Posterior vena cava (tissue), 2 donors: ENCODE measurements at regions not wholly inside any gene's neighbourhood (a gene's known extent, or its start where the extent isn't known, plus 50 kb on each side); places are given as distances from the start of the nearest gene placed in this dataset.
"Not testable (repeated sequence)": the region's sequence is repeated elsewhere in the genome, so short reads cannot be mapped to it uniquely, and the experiment has no call there.

Source experiments
- DNase-seq: peaks from one replicate; pipeline ENCODE4 v3.0.0-alpha.2; 2020; ENCODE audit warnings: low spot score
- intact Hi-C, 2 donors: fragments of 100-400 bp; cut with DNase I; formaldehyde crosslinking; loops; one replicate each; pipeline versions ENCODE4 v1.14.1 to v1.14.2; 2022 to 2023
- donor health status: DM: yes; HTN: yes; CAD: no.
- donor health status: DM: yes; HTN: yes; CAD: no.

DNA sequence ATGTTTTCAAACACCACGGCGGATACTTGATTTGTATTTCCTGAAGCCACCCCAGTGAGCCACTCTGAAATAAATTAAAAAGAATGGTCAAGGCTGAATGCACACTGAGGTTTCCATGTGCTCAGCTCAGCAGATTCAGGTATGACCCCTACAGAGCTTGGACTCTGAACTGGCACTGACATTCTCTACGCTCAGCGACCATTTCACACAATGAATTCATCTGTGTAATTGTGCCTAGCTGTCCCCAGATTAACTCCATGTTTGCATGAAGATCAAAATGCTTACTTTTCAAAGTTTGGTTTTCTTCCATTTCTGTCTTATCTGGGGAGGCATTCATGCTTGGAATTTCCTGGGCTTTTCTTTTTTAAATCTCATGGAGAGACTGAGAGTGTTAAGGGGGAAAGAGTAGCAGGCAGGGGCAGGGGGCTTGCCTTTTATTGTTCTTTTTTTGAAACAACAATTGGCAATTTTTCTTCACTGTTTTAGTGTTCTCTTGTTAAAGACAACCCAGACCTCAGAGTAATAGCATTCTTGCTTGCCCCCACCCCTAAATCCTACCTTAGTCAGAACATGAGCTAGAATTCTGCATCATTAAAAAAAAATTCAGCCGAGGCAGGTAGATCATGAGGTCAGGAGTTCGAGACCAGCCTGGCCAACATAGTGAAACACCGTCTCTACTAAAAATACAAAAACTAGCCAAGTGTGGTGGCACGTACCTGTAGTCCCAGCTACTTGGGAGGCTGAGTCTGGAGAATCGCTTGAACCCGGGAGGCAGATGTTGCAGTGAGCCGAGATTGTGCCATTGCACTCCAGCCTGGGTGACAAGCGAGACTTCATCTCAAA lies 85.5 kb upstream of the HNF1B start:
- intact Hi-C loops = no loop called here
- no peak for DNase-seq

DNA sequence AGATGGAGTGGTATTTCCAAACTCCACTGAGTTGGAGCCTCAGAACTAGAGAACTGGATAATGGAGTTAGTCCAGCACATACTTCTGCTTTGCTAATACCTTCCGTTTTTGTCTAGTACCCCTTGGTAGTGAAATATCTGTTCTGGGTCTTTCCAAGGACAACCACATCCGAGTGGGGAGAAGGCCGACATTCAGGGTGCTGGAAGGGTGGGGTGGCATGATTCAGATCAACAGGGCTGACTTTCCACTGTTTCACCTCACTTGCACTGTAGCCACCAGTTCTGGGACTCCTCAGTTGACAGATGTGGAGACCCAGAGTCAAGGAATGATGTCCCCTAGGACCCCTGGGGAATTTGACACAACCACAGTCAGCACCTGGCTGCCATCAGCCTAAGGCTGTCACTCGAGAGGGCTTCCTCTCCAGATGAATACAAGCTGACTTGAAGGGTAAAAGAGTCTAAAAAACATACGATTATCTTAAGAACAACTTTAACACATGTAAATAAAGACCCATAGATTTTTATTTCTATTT lies 84.8 kb upstream of the HNF1B start:
- DNase-seq = no peak
- intact Hi-C loops = no loop called here

- intact Hi-C loops = no loop called here
- no peak for DNase-seq
Observed at GRCh38 chr17:37828651-37829124, 83.8 kb upstream of the HNF1B start.

DNA sequence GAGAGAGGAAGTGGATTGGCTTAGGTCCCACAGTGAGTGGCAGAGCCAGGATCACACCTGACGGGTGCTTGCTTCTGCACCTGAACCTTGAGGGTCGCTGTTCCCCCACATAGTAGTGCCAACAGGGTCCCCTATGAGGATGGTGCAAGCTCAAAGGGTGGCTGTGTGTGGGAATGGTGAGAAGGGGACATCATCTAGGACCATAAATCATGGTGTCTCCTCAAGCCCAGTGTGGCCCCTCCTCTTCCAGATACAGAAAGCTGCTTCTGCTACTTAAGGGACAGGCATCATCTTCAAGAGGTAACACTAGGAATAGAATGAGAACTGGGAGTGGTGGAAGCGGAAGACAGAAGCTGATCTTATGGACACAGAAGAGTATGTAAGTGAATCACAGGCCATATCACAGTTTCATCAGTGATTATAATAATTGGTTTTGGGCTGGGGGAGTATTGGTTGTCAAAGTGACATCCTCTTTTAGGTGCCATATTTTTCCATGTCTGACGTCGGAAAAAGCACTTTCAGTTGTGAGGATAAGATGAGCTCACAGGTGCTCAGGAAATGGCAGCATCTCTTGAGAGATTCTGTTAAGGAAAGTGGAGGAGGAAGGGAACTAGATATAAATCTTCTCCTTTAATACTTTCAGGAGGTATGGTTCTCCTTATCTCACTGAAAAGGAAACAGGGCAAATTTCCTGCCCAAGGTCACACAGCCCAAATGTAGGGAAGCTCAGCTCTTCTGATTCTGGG lies 83.2 kb upstream of the HNF1B start:
- no peak for DNase-seq
- intact Hi-C loops = no loop called here

- intact Hi-C loops = no loop called here
- no peak for DNase-seq
Observed at GRCh38 chr17:37826497-37827430, 81.9 kb upstream of the HNF1B start.

DNA sequence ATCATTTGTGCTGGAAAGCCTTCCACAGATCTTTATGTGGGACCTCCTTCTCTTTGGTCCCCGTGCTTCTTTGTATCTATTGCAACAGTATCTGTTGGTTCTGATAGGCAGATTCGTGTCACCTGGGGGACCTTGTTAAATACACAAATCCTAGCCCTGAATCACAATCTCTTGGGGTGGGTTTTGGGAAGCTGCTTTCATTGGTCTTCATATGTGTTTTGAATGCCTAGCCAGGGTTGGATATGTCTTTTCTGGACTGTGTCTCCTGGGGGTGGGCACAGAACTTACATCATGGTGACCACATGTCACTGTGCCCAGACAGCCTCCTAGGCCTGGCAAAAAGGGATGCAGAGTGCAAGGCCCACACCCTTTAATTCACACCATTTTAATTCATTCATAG lies 81.0 kb upstream of the HNF1B start:
- intact Hi-C loops = no loop called here
- no peak for DNase-seq

GRCh38 chr17:37824534-37825485 lies 80.0 kb upstream of the HNF1B start:
- intact Hi-C loops = no loop called here
- DNase-seq = no peak

DNA sequence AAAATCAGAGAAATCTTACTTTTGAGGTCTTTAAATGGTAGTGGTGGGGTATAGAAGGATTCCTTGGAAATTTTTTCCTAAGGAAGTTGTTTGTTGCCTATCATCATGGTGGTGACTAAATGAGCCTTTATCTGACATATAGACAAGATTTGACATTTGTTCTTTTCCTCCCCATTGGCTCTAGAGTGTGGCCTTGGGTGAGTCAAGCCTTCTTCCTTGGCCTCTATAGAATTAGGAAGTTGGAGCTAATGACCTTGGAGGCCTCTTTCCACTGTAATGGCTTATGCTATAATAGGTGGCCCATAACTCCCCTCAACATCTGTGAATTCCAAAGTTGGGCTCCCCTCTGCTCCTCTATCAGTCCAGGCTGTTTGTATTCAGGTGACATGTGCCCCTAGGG lies 79.1 kb upstream of the HNF1B start:
- intact Hi-C loops = no loop called here
- no peak for DNase-seq

DNA sequence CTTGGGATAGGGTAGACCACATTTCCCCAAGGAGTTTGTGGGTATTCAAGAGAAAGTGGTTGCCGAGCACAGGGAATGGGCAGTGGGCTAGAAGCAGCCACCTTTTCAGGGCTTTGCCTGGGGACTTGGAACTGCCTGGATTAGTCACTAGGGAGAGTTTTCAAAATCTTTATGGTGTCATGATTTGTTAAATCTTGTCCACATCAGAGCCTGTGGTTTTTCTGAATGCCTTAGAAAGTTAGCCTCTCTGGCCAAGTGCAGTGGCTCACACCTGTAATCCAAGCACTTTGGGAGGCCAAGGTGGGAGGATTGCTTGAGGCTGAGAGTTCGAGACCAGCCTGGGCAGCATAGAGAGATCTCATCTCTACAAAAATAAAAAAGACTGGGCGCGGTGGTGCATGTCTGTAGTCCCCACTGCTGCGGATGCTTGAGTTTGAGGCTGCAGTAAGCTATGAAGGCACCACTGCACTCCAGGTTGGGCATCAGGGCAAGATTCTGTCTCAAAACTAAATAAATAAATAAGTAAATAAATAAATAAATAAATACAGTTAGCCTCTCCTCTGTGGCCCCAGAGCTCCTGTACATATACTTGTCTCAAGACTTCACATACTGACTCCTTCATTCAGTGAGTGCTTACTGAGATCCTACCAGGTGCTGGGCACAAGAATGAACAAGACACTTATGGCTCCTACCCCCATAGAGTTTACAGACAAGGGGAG lies 76.3 kb upstream of the HNF1B start:
- no peak for DNase-seq
- intact Hi-C loops = no loop called here

DNA sequence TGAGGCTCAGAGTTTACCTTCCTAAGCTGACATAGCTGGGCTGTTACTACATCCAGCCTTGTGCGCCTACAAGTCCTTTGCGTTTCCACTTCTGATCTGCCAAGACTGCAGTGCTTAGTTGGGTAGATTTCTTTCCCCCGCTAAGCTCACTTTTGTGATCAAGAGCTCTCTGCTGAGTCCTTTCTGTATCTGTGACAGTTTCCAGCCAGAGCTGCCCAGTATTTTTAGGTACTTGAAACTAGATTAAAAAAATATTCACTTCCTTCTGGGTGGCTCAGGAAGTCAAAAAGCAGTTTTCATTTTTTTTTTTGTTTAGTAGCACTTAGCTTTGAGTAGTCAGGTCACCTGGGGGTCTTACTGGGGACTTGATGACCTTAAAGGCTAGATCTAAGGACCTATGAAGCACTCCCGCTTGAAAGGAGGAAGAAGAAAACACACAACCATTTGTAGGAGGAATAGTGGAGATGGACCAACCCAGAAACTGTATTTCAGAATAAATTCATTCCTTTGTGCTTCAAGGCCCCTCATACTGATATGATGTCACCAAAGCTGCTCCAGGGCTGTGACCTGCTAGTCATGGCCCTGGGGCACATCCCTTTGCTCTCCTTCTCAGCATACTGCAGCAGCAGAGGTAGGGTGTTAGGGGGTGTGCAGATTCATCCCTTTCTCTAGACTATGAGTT lies 75.6 kb upstream of the HNF1B start:
- intact Hi-C loops = no loop called here

DNA sequence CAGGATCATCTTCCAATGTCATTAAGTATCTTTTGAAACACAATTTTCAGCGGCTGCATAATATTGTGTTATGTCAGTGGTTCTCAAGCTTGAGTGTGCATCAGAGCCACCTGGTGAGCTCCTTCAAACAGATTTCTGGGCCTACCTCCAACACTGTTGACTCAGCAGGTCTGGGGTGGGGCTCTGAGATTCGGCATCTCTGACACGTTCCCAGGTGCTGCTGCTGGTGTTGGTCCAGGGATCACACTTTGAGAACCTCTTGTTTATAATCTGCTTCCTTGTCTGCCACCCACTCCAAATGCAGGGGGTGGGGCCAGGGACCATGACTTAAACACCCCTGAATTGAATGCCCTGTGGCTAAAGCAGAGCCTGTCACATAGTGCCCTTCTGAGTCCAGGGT lies 73.8 kb upstream of the HNF1B start:
- no peak for DNase-seq
- intact Hi-C loops = no loop called here

More for the DNA sequence above, 75.6 kb upstream of the HNF1B start:
- DNase-seq = no peak

GRCh38 chr17:37816950-37817349 lies 72.1 kb upstream of the HNF1B start:
- intact Hi-C loops = no loop called here
- DNase-seq = no peak

DNA sequence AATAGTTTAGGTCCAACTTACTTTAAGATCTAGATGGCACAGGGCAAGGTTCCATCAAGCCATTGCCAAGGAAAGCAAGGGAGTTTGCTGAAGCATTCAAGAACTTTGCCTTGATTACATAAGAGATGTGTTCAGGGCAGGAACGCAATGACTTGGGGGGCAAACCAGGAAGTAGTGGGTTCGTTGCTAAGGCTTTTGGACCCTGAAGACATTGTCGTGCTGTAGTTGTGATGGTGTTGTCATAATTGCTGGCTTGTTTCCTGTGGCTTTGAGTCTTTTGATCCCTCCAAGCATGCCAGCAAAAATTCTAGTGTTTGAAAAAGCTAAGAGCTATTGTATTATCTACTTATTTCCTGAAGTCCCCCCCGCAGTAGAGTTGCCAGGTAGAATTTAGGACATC lies 70.7 kb upstream of the HNF1B start:
- intact Hi-C loops = no loop called here
- no peak for DNase-seq

GRCh38 chr17:37813751-37814150 lies 68.9 kb upstream of the HNF1B start:
- intact Hi-C loops = no loop called here
- DNase-seq = no peak

DNA sequence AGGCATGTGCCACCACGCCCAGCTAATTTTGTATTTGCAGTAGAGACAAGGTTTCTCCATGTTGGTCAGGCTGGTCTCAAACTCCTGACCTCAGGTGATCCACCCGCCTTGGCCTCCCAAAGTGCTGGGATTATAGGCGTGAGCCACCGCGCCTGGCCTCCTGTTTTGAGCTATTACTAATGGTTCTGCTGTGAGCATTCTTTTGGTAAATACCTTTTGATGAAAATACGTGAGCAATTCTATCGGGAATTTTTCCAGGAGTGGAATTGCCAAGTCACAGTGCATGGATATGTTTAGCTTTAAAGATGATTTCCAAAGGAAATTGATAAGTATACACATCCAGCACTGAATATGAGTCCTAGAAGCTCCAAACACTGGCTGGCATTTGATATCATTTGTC lies 64.0 kb upstream of the HNF1B start:
- DNase-seq, intact Hi-C loops: not testable (repeated sequence)

- intact Hi-C loops = no loop called here
- DNase-seq = no peak
Observed at GRCh38 chr17:37802712-37803416, 58.0 kb upstream of the HNF1B start.
